KBM-7 (cell line): ENCODE measurements at regions not wholly inside any gene's neighbourhood (a gene's known extent, or its start where the extent isn't known, plus 50 kb on each side); places are given as distances from the start of the nearest gene placed in this dataset.
"Not testable (repeated sequence)": the region's sequence is repeated elsewhere in the genome, so short reads cannot be mapped to it uniquely, and the experiment has no call there.

ENCODE experiments used
- DNase-seq: peaks from one replicate; pipeline ENCODE4 v3.0.0-alpha.2; 2015
- in situ Hi-C: fragments of 300-500 bp; cut with MboI; formaldehyde crosslinking; loops from 2 replicates; pipeline ENCODE4 v1.14.3; 2020; ENCODE audit warnings: low sequenced_read_pairs, low pct_unique_long_range_greater_than_20kb, mixed read lengths

- in situ Hi-C loops: no loop called here
- DNase-seq: no peak
Observed at GRCh38 chr13:58985845-58986244, 1177.9 kb downstream of the DIAPH3 start.

GRCh38 chr13:58989556-58989955 is 1174.2 kb downstream of the DIAPH3 start:
- in situ Hi-C loops: no loop called here
- DNase-seq: no peak

- in situ Hi-C loops: no loop called here
- DNase-seq: no peak
Observed at GRCh38 chr13:58991826-58992477, 1171.8 kb downstream of the DIAPH3 start.

GRCh38 chr13:58992478-58993042 is 1171.2 kb downstream of the DIAPH3 start:
- DNase-seq: no peak
- in situ Hi-C loops: no loop called here

- in situ Hi-C loops: no loop called here
- no peak for DNase-seq
Observed at GRCh38 chr13:58994077-58994476, 1169.7 kb downstream of the DIAPH3 start.

GRCh38 chr13:58994777-58995176 is 1169.0 kb downstream of the DIAPH3 start:
- in situ Hi-C loops: no loop called here
- no peak for DNase-seq

- in situ Hi-C loops: no loop called here
- DNase-seq: no peak
Observed at GRCh38 chr13:58998716-58999115, 1165.0 kb downstream of the DIAPH3 start.

- in situ Hi-C loops: no loop called here
- DNase-seq: no peak
Observed at GRCh38 chr13:58999851-59000250, 1163.9 kb downstream of the DIAPH3 start.

- in situ Hi-C loops: no loop called here
Observed at GRCh38 chr13:59000770-59001169, 1163.0 kb downstream of the DIAPH3 start.

GRCh38 chr13:59012731-59013130 is 1151.0 kb downstream of the DIAPH3 start:
- no peak for DNase-seq
- in situ Hi-C loops: no loop called here

More at GRCh38 chr13:59000770-59001169, 1163.0 kb downstream of the DIAPH3 start:
- no peak for DNase-seq

- in situ Hi-C loops: no loop called here
- no peak for DNase-seq
Observed at GRCh38 chr13:59016250-59016649, 1147.5 kb downstream of the DIAPH3 start.

GRCh38 chr13:59024434-59024833 is 1139.3 kb downstream of the DIAPH3 start:
- DNase-seq: no peak

GRCh38 chr13:59034198-59034597 is 1129.5 kb downstream of the DIAPH3 start:
- DNase-seq: no peak

More at GRCh38 chr13:59024434-59024833, 1139.3 kb downstream of the DIAPH3 start:
- in situ Hi-C loops: no loop called here

GRCh38 chr13:59038824-59039223 is 1124.9 kb downstream of the DIAPH3 start:
- DNase-seq: no peak
- in situ Hi-C loops: no loop called here

More at GRCh38 chr13:59034198-59034597, 1129.5 kb downstream of the DIAPH3 start:
- in situ Hi-C loops: no loop called here

- in situ Hi-C loops: no loop called here
- DNase-seq: no peak
Observed at GRCh38 chr13:59043016-59043415, 1120.7 kb downstream of the DIAPH3 start.

GRCh38 chr13:59047546-59047945 is 1116.2 kb downstream of the DIAPH3 start:
- DNase-seq: no peak
- in situ Hi-C loops: no loop called here

GRCh38 chr13:59061621-59062020 is 1102.1 kb downstream of the DIAPH3 start:
- no peak for DNase-seq
- in situ Hi-C loops: no loop called here

- in situ Hi-C loops: no loop called here
- DNase-seq: no peak
Observed at GRCh38 chr13:59064042-59064441, 1099.7 kb downstream of the DIAPH3 start.

GRCh38 chr13:59076386-59076785 is 1087.3 kb downstream of the DIAPH3 start:
- in situ Hi-C loops, DNase-seq: not testable (repeated sequence)

GRCh38 chr13:59086147-59086546 is 1077.6 kb downstream of the DIAPH3 start:
- no peak for DNase-seq

GRCh38 chr13:59088716-59089115 is 1075.0 kb downstream of the DIAPH3 start:
- in situ Hi-C loops: no loop called here
- no peak for DNase-seq

More at GRCh38 chr13:59086147-59086546, 1077.6 kb downstream of the DIAPH3 start:
- in situ Hi-C loops: no loop called here
